HG02938 (cell line): ENCODE measurements at regions not wholly inside any gene's neighbourhood (a gene's known extent, or its start where the extent isn't known, plus 50 kb on each side); places are given as distances from the start of the nearest gene placed in this dataset.

Source experiments
- ATAC-seq: cut with Tn5 transposase; IDR thresholded peaks from one replicate; pipeline ENCODE4 v1.9.1; 2021; ENCODE audit warnings: mild to moderate bottlenecking, moderate library complexity; ENCODE audit not compliant: unreplicated experiment

DNA sequence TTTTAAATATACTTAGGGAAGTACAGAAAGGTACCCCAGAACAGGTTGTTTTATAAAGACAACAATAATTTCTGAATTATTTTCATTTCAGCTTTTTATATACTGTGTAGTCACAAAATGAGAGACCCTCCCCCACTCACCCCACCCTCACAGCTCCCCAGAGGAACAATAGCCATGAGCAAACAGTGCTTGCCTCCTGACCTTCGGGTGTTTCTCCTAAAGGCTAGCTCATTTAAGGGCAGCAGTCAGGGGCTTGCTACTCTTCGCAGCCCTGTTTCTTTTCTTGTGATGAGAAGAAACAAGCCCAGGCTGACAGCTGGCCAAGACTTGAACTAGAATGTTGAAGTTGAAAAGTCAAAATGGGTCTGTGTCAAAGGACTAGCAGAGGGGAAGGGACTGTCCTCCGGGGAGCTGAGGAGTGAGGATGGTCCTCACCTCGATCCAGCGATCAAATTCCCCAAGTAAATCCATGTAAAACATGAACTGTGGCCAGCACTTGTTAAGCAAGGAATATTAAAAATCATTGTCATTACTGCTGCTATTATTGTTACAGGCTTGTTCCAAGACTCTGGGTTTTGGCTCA lies 133.8 kb upstream of the ARHGAP5 start:
- ATAC-seq = no peak

GRCh38 chr14:31943861-31944255 lies 133.2 kb upstream of the ARHGAP5 start:
- ATAC-seq = no peak

- no peak for ATAC-seq
These were observed 132.6 kb upstream of the ARHGAP5 start for GRCh38 chr14:31944256-31945073.

GRCh38 chr14:31945074-31945613 lies 132.0 kb upstream of the ARHGAP5 start:
- ATAC-seq = no peak

DNA sequence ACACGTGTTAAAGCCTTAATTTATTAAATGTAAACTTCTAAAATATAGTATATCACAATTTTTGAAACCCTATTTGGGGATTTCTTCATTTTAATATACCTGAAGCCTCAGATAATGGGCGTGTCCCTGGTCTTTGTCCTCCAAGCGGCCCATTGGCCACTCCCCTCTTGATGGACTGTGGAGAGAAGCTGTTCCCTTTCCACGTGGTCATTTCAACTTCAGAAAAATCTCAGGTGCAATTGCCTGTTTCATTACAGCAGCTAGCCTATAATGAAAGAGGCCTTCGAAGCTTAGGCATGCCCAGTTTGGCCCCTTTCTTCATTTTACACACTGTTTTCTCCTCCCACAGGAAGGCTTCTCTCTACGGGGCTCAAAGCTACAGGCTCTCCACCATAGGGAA lies 131.4 kb upstream of the ARHGAP5 start:
- ATAC-seq = no peak

DNA sequence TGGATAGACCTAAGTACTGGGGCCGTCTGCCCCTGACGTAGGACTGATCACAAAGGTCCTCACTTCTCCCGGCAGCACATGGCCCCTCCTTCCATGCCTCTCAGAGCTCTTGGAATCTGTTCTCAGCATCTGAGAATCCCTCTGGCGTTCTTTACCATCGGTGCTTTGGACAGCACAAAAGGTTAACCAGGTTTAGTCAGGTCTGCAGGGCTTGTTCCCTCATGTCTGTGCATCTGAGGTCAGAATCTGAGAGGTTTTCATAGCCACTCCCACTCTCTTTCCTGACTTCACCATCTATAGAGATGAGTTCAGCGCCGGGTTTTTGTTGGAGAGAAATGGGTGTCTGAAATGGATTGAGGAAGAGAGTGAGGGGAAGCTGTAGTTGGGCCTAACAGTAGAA lies 130.0 kb upstream of the ARHGAP5 start:
- no peak for ATAC-seq

DNA sequence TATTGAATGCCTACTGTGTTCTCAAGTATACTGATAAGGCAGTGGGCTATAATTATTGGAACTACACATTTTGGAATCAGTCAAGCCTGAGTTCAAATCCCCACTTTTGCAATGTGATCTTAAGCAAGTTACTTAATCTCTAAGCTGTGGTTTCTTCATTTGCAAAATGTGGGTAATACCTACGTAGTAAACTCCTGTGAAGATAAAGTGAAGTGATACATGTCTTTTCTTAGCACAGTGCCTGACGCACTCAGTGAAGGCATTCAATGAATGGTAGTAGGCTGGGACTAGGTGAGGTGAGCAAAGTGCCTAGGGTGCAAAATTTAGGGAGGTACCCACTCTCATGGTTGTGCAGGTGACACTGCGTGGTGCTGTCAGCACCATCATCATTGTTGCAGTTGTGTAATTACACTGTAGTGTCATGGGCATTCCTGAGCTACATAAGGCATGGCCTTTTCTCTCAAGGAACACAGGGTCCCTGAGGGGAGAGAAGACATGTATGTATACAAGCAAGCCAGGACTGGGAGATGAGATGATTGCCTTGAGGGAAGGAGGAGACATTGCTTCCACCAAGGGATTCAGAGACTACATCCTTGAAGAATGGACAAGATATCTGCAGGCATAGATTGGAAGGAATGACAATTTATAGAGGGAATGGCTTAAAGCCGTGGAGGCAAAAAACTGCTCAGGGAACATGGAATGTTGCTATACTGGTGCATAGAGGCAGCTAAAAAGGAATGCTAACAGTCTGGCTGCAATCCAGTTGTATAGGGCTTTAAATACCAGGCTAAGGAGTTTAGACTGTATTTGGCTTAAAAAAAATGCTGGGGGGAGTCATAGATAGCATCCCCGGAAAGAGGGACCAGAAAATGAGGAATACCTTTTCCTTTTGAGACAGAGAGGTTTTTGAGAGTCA lies 129.2 kb upstream of the ARHGAP5 start:
- no peak for ATAC-seq

- ATAC-seq = no peak
These were observed 127.4 kb upstream of the ARHGAP5 start for GRCh38 chr14:31949709-31950108.

- ATAC-seq = no peak
These were observed 126.8 kb upstream of the ARHGAP5 start for GRCh38 chr14:31950331-31950730.

DNA sequence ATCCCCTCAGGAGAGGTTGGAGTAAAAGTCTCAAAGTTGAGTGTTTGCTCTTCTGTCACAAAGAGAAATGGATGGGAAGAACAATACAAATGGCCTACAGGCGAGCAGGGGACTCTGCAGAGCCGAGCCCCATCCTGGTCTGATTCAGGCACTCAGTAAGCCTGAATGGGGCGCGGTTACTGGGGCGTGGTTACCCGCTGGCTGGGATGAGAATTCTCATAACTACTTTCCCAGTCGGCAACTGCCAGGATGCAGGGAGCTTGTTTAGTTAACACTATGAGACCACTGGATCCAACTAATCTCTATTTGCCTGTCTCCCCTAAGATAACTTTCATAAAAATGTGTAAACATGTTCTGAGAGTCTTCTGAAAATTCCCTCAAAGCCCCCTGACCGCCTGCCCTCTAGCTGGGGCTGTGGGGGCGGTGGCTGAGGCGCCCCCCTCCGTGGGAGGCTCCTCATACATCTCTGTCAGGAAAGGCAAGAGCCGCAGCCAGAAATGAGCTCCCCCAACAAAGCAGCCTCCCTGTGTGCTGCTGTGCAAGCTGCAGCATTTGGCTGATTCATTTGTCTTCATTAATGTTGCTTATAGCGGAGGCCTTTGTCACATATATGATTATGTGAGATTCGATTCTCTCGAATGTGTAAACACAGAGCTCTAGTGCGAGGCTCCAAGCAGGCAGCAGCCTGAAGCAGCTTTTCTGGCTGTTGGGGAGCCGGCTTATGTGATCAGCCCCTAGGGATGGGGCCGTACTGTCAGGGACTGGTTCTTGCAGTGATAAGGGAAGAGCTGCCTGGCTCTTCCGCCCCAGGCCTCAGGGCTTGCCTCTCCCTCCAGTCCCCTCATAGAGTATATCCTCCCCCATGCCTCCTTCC lies 126.1 kb upstream of the ARHGAP5 start:
- ATAC-seq = no peak

GRCh38 chr14:31951638-31951964 lies 125.5 kb upstream of the ARHGAP5 start:
- no peak for ATAC-seq

- no peak for ATAC-seq
These were observed 124.5 kb upstream of the ARHGAP5 start for GRCh38 chr14:31952573-31952972.

- ATAC-seq = no peak
These were observed 123.9 kb upstream of the ARHGAP5 start for GRCh38 chr14:31953210-31953609.

GRCh38 chr14:31954991-31955390 lies 122.1 kb upstream of the ARHGAP5 start:
- no peak for ATAC-seq

DNA sequence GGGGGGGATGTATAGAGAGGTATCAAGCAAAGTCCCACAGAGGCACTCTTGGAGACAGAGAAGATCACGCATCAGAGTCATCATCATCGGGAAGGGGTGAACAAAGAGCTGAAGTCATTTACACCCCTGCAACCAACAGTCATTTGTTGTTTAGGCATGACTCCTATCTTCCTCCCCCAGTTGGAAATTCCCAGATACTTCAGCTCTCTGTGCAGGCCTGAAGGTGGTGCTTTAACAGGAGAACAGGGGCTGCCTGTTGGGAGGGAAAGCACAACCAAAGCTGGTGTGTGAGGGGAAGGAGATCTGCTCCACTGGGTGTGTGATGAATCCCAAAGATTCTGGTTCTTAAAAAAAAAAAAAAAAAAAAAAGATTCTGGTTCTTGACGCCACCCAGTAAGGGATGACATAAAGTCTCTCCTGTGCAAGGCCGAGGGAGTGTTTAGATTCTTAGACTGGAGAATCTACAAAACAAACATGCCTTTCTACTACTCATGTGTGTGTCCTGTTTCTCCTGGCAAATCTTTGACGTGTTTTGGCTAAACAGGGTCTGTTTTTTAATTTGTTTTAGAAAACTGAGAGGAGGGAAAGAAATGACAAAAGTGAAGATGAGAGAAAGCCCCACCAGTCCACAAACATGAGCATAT lies 121.0 kb upstream of the ARHGAP5 start:
- no peak for ATAC-seq

- ATAC-seq = no peak
These were observed 119.5 kb upstream of the ARHGAP5 start for GRCh38 chr14:31957565-31957964.

DNA sequence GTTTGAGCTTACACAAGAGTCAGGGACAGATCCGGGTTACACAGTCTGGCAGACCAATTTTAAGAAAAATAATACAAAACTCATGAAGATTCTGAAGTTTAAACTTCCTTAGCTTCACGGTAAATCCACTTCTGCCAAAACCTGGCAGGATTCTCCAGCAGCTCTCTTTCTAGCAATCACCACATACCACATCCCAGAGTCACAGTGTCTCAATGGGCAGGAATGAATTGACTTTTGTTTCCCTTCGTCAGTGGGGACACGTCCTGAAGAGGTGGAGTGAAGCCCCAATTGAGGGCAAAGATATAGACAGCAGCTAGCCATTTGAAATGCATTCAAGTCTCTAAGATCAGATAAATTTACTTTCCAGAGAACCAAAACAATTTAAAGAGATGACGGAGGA lies 117.1 kb upstream of the ARHGAP5 start:
- ATAC-seq = no peak

DNA sequence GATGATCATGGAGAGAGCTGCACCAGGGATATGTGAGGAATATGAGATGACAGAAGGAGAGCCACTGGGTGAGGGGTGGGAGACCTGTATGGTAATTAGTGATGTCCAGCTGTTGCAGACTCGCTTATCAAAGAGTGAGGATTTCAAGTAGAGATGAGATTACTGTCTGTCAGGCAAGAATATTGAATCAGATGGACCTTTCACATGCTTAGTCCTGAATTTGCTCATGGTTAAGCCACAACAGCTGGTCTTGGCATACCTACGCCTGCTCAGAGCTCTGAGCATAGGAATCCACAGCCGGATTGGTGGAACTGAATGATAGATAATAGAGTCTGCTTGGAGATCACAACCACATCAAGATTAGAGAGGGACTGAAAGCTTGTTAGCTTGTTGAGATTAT lies 115.2 kb upstream of the ARHGAP5 start:
- no peak for ATAC-seq

- no peak for ATAC-seq
These were observed 114.2 kb upstream of the ARHGAP5 start for GRCh38 chr14:31962920-31963319.

- no peak for ATAC-seq
These were observed 113.5 kb upstream of the ARHGAP5 start for GRCh38 chr14:31963587-31963986.
